Uterus (tissue), 3 donors: ENCODE measurements at regions not wholly inside any gene's neighbourhood (a gene's known extent, or its start where the extent isn't known, plus 50 kb on each side); places are given as distances from the start of the nearest gene placed in this dataset.

Experiments
- DNase-seq, 2 donors: peaks; one replicate each; pipeline ENCODE4 v3.0.0-alpha.2; 2019 to 2020
- H3K27ac ChIP-seq, 2 donors: fragments of 200-600 bp; sonication (generic); 1 replicate in 1 of 2; 2 replicates in 1 of 2; pipeline ENCODE4 v1.5.1; 2016 to 2018
- H3K27me3 ChIP-seq, 2 donors: fragments of 200-600 bp; sonication (generic); one replicate each; pipeline ENCODE4 v1.5.1; 2018 to 2019; ENCODE audit warnings: control low read depth in 1 of 2
- H3K36me3 ChIP-seq, 2 donors: fragments of 200-600 bp; sonication (generic); one replicate each; pipeline ENCODE4 v1.5.1; 2019; ENCODE audit warnings: control low read depth in 1 of 2
- H3K4me1 ChIP-seq, 2 donors: fragments of 200-600 bp; sonication (generic); one replicate each; pipeline ENCODE4 v1.5.1; 2018 to 2019; ENCODE audit warnings: control low read depth in 1 of 2
- H3K4me3 ChIP-seq, 2 donors: fragments of 200-600 bp; sonication (generic); 1 replicate in 1 of 2; 2 replicates in 1 of 2; pipeline ENCODE4 v1.5.1; 2018 to 2019; ENCODE audit warnings: mild to moderate bottlenecking in 1 of 2
- H3K9me3 ChIP-seq, 2 donors: fragments of 200-600 bp; sonication (generic); one replicate each; pipeline ENCODE4 v1.5.1; 2019; ENCODE audit warnings: control low read depth in 1 of 2
- POLR2A ChIP-seq, 2 donors: fragments of 450-650 bp; IDR thresholded peaks; one replicate each; pipeline ENCODE4 v1.6.1; 2016; ENCODE audit warnings: antibody characterized with exemption in 2 of 2, mild to moderate bottlenecking in 1 of 2, moderate library complexity in 1 of 2
- intact Hi-C: fragments of 100-400 bp; cut with DNase I; formaldehyde crosslinking; loops from one replicate; pipeline ENCODE4 v1.15.1; 2023; ENCODE audit warnings: low total_unique reads
- TF ChIP-seq, protein P1 (sequence below), 4 experiments: fragments of 200-600 bp in 2 of 4; fragments of 450-650 bp in 2 of 4; sonication (generic) in 2 of 4; IDR thresholded peaks; one replicate each; pipeline ENCODE4 v1.5.1; 2016 to 2019; ENCODE audit warnings: antibody characterized with exemption in 4 of 4, mild to moderate bottlenecking in 2 of 4, moderate library complexity in 1 of 4
- donor health status: DM: yes; HTN: yes; CAD: no.

DNA sequence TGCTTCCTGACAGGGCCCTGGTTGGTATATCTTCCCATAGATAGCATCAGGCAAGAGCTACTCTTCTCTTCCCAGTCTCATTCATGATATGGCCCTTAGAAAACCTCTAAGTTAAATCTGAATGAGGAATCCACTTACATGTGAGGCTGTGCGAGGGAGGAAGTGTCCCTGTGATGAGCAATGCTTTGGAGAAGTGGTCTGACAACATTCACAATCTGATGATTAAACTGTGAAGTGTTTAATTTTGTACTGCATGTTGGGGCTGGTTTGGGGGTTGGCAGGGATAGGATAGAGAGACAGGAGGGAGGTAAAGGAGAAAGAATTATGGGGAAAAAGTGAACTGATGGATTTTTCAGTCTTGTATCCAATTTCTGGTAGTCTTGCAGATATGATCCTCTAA is 421.2 kb upstream of the DAB1 start:
- H3K9me3 ChIP-seq = no peaks in the 10 kb centered on the region
- H3K27me3 ChIP-seq = no peaks in the 10 kb centered on the region
- no peak overlapping the region for H3K27ac ChIP-seq
- intact Hi-C loops = no loop called here
- no peaks in the 10 kb centered on the region for H3K36me3 ChIP-seq
- H3K4me1 ChIP-seq = no peaks in the 10 kb centered on the region
- TF ChIP-seq, protein P1, sequence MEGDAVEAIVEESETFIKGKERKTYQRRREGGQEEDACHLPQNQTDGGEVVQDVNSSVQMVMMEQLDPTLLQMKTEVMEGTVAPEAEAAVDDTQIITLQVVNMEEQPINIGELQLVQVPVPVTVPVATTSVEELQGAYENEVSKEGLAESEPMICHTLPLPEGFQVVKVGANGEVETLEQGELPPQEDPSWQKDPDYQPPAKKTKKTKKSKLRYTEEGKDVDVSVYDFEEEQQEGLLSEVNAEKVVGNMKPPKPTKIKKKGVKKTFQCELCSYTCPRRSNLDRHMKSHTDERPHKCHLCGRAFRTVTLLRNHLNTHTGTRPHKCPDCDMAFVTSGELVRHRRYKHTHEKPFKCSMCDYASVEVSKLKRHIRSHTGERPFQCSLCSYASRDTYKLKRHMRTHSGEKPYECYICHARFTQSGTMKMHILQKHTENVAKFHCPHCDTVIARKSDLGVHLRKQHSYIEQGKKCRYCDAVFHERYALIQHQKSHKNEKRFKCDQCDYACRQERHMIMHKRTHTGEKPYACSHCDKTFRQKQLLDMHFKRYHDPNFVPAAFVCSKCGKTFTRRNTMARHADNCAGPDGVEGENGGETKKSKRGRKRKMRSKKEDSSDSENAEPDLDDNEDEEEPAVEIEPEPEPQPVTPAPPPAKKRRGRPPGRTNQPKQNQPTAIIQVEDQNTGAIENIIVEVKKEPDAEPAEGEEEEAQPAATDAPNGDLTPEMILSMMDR (IDR thresholded peaks at IDR 0.05) = no peak
- H3K4me3 ChIP-seq = no peak overlapping the region
- DNase-seq = no peak

DNA sequence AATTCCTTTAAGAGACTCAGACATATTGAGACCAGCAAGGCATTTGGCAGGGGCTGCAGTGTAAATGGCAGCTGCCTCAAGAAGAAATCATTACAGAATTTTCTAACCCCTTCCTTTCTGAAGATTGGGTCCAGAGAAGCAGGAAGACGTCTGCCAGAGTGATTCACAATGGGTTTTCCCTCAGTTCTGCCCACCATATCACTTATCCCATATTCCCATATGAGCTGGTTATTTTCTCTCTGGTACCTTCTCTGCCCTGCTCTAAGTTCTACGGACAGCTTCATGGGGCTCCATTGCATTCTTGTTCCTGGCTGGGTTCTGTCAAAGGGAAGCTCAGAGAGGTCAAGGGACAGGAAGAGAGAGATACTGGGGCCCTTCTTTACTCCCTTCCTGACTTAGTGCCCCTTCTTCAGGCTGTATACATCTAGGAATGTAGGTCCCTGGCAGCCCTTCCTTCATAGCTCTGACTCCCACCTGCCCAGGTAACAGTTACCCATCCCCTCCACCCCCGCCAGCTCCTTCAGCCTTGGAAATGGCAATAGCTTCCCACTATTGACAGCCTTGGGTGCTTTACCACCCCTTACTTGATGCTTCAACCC is 420.6 kb upstream of the DAB1 start:
- Histone ChIP-seq H3K9me3 (no peaks in the 10 kb centered on the region), H3K27me3 (no peaks in the 10 kb centered on the region), H3K27ac (no peak overlapping the region), H3K4me1 (no peaks in the 10 kb centered on the region), H3K36me3 (no peaks in the 10 kb centered on the region), H3K4me3 (no peak overlapping the region)
- intact Hi-C loops = no loop called here
- TF ChIP-seq, protein P1 (IDR thresholded peaks at IDR 0.05) = no peak
- no peak for TF ChIP-seq POLR2A (IDR thresholded peaks at IDR 0.05)
- DNase-seq = no peak

DNA sequence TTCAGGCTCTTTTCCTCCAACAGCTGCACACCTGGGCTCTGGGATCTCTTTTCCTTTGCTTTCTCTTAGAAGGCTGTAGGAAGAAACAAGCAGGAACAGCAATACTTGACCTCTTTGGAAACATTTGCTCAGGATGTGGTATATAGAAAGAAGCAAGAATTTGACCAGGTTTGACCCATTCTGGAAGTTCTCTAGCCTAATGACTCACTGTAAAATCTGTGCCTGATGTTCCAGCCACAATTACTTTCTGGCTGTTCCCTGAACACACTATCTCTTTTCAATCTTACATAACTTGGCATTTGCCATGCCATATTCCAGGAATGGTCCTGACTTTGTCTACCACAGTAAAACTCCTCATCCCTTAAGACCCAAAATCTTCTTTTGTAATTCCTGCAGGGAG is 419.9 kb upstream of the DAB1 start:
- intact Hi-C loops = no loop called here
- TF ChIP-seq POLR2A (IDR thresholded peaks at IDR 0.05) = no peak
- TF ChIP-seq, protein P1 (IDR thresholded peaks at IDR 0.05) = no peak
- H3K4me3 ChIP-seq = no peak overlapping the region

DNA sequence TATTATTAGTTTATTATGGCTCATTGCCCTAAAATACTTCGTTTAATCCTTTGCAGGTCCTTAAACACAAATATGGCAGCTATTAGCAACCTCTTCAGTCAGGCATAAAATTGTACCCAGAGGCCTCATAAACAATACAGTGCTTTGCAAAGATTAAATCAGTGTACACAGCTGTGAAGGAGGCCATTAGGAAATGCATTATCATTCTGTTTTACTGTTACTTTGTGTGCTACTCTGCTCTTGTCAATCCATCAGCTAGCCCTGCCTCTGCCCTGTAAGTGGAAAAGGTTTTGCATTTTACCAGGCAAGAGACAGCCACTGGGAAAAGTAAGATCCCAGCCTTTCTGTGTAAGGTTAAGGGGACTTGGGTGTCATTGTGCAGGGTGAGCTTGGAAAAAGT is 415.7 kb upstream of the DAB1 start:
- intact Hi-C loops = no loop called here
- Histone ChIP-seq H3K27me3 (no peaks in the 10 kb centered on the region), H3K9me3 (no peaks in the 10 kb centered on the region), H3K27ac (no peak overlapping the region), H3K4me1 (no peaks in the 10 kb centered on the region), H3K36me3 (no peaks in the 10 kb centered on the region), H3K4me3 (no peak overlapping the region)
- no peak for DNase-seq
- TF ChIP-seq, protein P1 (IDR thresholded peaks at IDR 0.05) = no peak
- TF ChIP-seq POLR2A (IDR thresholded peaks at IDR 0.05) = no peak

More for the DNA sequence above, 419.9 kb upstream of the DAB1 start:
- Histone ChIP-seq H3K9me3 (no peaks in the 10 kb centered on the region), H3K27me3 (no peaks in the 10 kb centered on the region), H3K36me3 (no peaks in the 10 kb centered on the region), H3K4me1 (no peaks in the 10 kb centered on the region), H3K27ac (no peak overlapping the region)
- DNase-seq = no peak

DNA sequence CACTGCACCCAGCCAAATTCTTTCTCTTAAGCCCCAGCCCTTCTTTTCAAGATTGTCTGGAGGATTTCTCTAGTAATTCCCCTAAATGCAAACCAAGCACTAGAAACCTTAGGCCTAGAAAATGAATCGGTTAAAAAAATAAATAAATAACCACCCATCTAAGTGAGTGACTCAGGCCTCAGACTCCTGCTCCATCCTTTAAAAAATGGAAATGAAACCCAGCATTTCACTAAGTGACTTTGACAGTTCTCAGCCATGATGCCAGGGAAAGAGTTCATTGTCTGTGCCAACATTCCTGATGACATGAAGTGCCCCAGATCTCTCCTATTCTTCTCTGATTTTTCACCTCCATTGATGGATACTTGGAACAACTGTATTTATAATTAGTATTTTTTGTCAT is 415.2 kb upstream of the DAB1 start:
- DNase-seq = no peak
- intact Hi-C loops = no loop called here
- no peaks in the 10 kb centered on the region for H3K27me3 ChIP-seq
- no peaks in the 10 kb centered on the region for H3K4me1 ChIP-seq
- no peaks in the 10 kb centered on the region for H3K9me3 ChIP-seq
- no peaks in the 10 kb centered on the region for H3K36me3 ChIP-seq
- H3K4me3 ChIP-seq = no peak overlapping the region
- TF ChIP-seq, protein P1 (IDR thresholded peaks at IDR 0.05) = no peak
- no peak for TF ChIP-seq POLR2A (IDR thresholded peaks at IDR 0.05)
- no peak overlapping the region for H3K27ac ChIP-seq
